RWPE1 (cell line): ENCODE measurements at regions not wholly inside any gene's neighbourhood (a gene's known extent, or its start where the extent isn't known, plus 50 kb on each side); places are given as distances from the start of the nearest gene placed in this dataset.

Experiments used
- CTCF ChIA-PET: fragments of 350-600 bp; sonication (Branson Sonifier 250); formaldehyde crosslinking; extraction: SDS; loops from one replicate; lab custom pipeline; 2021; lab: Yijun Ruan, JAX
- POLR2A ChIA-PET: fragments of 400-600 bp; formaldehyde crosslinking; extraction: SDS; loops from one replicate; lab custom pipeline; 2020; ENCODE audit warnings: antibody characterized with exemption; ENCODE audit not compliant: low non-redundant PET; lab: Yijun Ruan, JAX
- DNase-seq: peaks from one replicate; pipeline ENCODE4 v3.0.0; 2012; ENCODE audit warnings: low spot score
- H3K27ac ChIP-seq: fragments of 450-650 bp; 2 replicates; pipeline ENCODE4 v1.5.1; 2017
- CTCF ChIP-seq: fragments of 450-650 bp; conservative IDR thresholded peaks from 2 replicates; pipeline ENCODE4 v1.5.1; 2017; ENCODE audit warnings: low read depth, mild to moderate bottlenecking

GRCh38 chr2:128867936-128868636 is 549.4 kb upstream of the HS6ST1 start:
- CTCF ChIA-PET = no interaction called here
- no peak for TF ChIP-seq CTCF
- no peak overlapping the region; the same call in 1 of the 2 replicates for H3K27ac ChIP-seq
- no peak for DNase-seq
- POLR2A ChIA-PET = no interaction called here

GRCh38 chr2:128868686-128869551 is 550.3 kb upstream of the HS6ST1 start:
- DNase-seq = peak; percentile 15
- peak overlapping the region; percentile 66 for H3K27ac ChIP-seq
- CTCF ChIA-PET = no interaction called here
- POLR2A ChIA-PET = no interaction called here
- TF ChIP-seq CTCF = no peak

GRCh38 chr2:128874608-128875007 is 555.9 kb upstream of the HS6ST1 start:
- ChIA-PET CTCF (no interaction called here), POLR2A (no interaction called here)
- no peak for DNase-seq
- TF ChIP-seq CTCF = no peak
- no peak overlapping the region for H3K27ac ChIP-seq

GRCh38 chr2:128876986-128877983 is 558.6 kb upstream of the HS6ST1 start:
- H3K27ac ChIP-seq = no peak overlapping the region
- no peak for TF ChIP-seq CTCF
- ChIA-PET POLR2A (no interaction called here), CTCF (interaction anchor here (0.6 kb wide), 1 partner anchor 999 kb away, joined by 3 read pairs; no protein-coding TSS in a partner anchor)
- DNase-seq = no peak

- no peak overlapping the region for H3K27ac ChIP-seq
- TF ChIP-seq CTCF = no peak
- ChIA-PET POLR2A (no interaction called here), CTCF (no interaction called here)
- DNase-seq = no peak
Measured at GRCh38 chr2:128879161-128879560, 560.5 kb upstream of the HS6ST1 start.

GRCh38 chr2:128894896-128895295 is 576.2 kb upstream of the HS6ST1 start:
- no peak for DNase-seq
- POLR2A ChIA-PET = no interaction called here
- H3K27ac ChIP-seq = no peak overlapping the region
- CTCF ChIA-PET = no interaction called here
- TF ChIP-seq CTCF = no peak
